ENCODE measurements at regions not wholly inside any gene's neighbourhood (a gene's known extent, or its start where the extent isn't known, plus 50 kb on each side); places are given as distances from the start of the nearest gene placed in this dataset.

DNA sequence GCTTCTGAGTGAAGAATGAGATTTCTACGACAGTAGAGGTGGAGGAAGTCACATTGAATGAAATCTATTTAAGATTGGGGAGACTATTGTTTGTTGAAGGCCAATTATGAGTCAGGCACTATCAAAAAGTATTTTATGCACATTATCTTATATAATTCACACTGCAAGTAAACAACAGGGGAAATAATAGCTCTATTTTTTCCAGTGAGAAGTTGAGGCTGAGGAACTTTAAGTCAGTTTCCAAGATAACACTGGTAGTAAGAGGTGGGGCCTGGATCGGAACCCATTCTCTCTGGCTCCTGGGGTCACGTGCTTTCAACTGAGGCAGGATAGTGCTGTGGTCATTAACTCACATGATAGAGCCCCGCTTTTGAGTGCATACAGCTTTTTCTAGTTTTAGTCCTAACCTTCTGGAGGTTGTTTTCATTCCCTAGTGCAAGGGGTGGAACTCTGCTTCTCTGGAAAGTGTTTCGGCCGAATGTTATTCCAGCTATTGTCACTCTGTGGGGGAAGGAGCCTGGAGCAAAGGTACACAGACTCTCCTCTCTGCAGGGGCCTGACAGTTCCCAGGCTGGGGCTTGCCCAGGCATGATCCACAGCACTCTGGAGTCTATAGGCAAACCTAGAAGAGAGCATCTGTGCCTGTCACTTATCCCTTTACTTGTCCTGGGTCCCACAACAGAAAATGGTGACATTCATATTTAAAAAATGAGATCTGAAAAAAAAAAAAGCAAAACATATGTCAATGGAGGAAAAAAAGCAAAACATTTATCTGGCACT lies 352.4 kb upstream of the ACTBL2 start:
- TF ChIP-seq, protein P1, sequence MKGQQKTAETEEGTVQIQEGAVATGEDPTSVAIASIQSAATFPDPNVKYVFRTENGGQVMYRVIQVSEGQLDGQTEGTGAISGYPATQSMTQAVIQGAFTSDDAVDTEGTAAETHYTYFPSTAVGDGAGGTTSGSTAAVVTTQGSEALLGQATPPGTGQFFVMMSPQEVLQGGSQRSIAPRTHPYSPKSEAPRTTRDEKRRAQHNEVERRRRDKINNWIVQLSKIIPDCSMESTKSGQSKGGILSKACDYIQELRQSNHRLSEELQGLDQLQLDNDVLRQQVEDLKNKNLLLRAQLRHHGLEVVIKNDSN (IDR thresholded peaks at IDR 0.05; ENCODE audit: borderline replicate concordance, low read depth): no peak
- TF ChIP-seq POLR2AphosphoS5 (IDR thresholded peaks at IDR 0.05; ENCODE audit: low read depth, low read length) (no peak), NFIC (IDR thresholded peaks at IDR 0.05; ENCODE audit: borderline replicate concordance) (no peak), SMC3 (IDR thresholded peaks at IDR 0.05; ENCODE audit: low read depth, low read length) (no peak), RAD21 (IDR thresholded peaks at IDR 0.05; ENCODE audit: low read length) (no peak), EP300 (IDR thresholded peaks at IDR 0.05; ENCODE audit: borderline replicate concordance in 1 of 2, low read depth in 1 of 2, low read length in 1 of 2) (peak; percentile 25 to 26; a peak in 2 of 4 replicates), TCF12 (IDR thresholded peaks at IDR 0.05) (peak; percentile 27), EZH2phosphoT487 (IDR thresholded peaks at IDR 0.05; ENCODE audit: borderline replicate concordance, low read depth) (no peak)
- ChIA-PET CTCF (interaction anchor here (1.2 kb wide), 1 partner anchor 55 kb away, joined by 3 read pairs; no protein-coding TSS in a partner anchor), POLR2A (no interaction called here)
- Histone ChIP-seq H3F3A (replicated peaks; ENCODE audit: insufficient read depth) (peaks cover 19% of the 10 kb centered on the region), H3K4me2 (no peak overlapping the region), H3K27me3 (ENCODE audit: insufficient read depth) (no peaks in the 10 kb centered on the region), H3K9ac (peak overlapping the region; percentile 51), H3K4me3 (ENCODE audit: low read depth in 2 of 2, low read length in 1 of 2) (no peak overlapping the region), H3K79me2 (ENCODE audit: insufficient read depth) (no peaks in the 10 kb centered on the region), H4K20me1 (ENCODE audit: insufficient read depth) (no peaks in the 10 kb centered on the region), H3K9me3 (no peaks in the 10 kb centered on the region), H3K27ac (ENCODE audit: low read depth in 2 of 2, low read length in 1 of 2) (peak overlapping the region; percentile 91 to 97), H2AFZ (ENCODE audit: low read depth) (peak overlapping the region; percentile 62), H3K4me1 (ENCODE audit: control insufficient read depth in 1 of 2, insufficient read depth in 2 of 2, low read depth in 1 of 2, low read length in 1 of 2) (peaks cover 23 to 34% of the 10 kb centered on the region in 2 experiments; a peak in 3 of 4 replicates), H3K9me2 (no peaks in the 10 kb centered on the region), H3K36me3 (replicated peaks in 1 of 2; ENCODE audit: control insufficient read depth in 1 of 2, insufficient read depth in 2 of 2, low read length in 1 of 2) (no peaks in the 10 kb centered on the region)
- peak; percentile 27 for DNase-seq
- WGBS (ENCODE audit: low lambda C conversion rate): 80% methylated on average over 5 of the region's 6 CpGs

DNA sequence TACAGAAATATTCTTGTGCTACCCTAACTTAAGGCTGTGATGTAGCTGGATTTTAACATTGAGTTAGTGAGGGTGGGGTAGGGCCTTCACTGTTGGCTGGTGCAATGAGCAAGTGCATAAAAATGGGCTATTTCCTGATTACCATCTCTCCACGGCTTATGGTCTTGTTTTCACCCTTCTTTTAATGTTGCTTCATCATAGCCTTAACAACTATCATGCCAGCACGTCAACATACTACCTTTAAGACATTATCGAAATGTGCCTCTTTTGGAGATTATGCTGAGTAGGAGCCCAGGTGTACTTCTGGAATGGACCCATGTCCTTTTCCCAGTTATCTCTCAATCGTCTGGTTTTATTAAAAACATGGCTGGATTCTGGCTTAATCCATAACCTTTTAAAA lies 350.9 kb upstream of the ACTBL2 start:
- ChIA-PET POLR2A (no interaction called here), CTCF (no interaction called here)
- peaks cover 19 to 27% of the 10 kb centered on the region in 2 experiments; a peak in 3 of 4 replicates for H3K4me1 ChIP-seq (ENCODE audit: control insufficient read depth in 1 of 2, insufficient read depth in 2 of 2, low read depth in 1 of 2, low read length in 1 of 2)
- H3K27me3 ChIP-seq (ENCODE audit: insufficient read depth): no peaks in the 10 kb centered on the region
- H2AFZ ChIP-seq (ENCODE audit: low read depth): no peak overlapping the region
- no peak overlapping the region for H3K4me2 ChIP-seq
- H3F3A ChIP-seq (replicated peaks; ENCODE audit: insufficient read depth): peaks cover 17% of the 10 kb centered on the region
- no peaks in the 10 kb centered on the region for H4K20me1 ChIP-seq (ENCODE audit: insufficient read depth)
- H3K9me2 ChIP-seq: no peaks in the 10 kb centered on the region
- no peak for DNase-seq
- WGBS (ENCODE audit: low lambda C conversion rate): 84% methylated on average over 4 of the region's 4 CpGs
- TF ChIP-seq YY1 (IDR thresholded peaks at IDR 0.05; ENCODE audit: low read depth) (no peak), NRF1 (IDR thresholded peaks at IDR 0.05; ENCODE audit: low read depth, low read length) (no peak), MEF2A (IDR thresholded peaks at IDR 0.05; ENCODE audit: borderline replicate concordance, low read depth) (no peak), RXRA (IDR thresholded peaks at IDR 0.05; ENCODE audit: borderline replicate concordance, low read depth) (no peak), MXI1 (IDR thresholded peaks at IDR 0.05; ENCODE audit: low read depth, low read length) (no peak), TAF1 (IDR thresholded peaks at IDR 0.05; ENCODE audit: borderline replicate concordance, low read depth, low read length) (no peak), TEAD4 (IDR thresholded peaks at IDR 0.05; ENCODE audit: borderline replicate concordance, insufficient read depth) (no peak), ELF1 (IDR thresholded peaks at IDR 0.05) (no peak), SIN3A (IDR thresholded peaks at IDR 0.05; ENCODE audit: borderline replicate concordance, low read depth, low read length) (no peak), RCOR1 (IDR thresholded peaks at IDR 0.05; ENCODE audit: low read length) (no peak), EZH2phosphoT487 (IDR thresholded peaks at IDR 0.05; ENCODE audit: borderline replicate concordance, low read depth) (no peak)
- H3K9ac ChIP-seq: no peak overlapping the region
- H3K27ac ChIP-seq (ENCODE audit: low read depth in 2 of 2, low read length in 1 of 2): peak overlapping the region; percentile 58 to 97
- H3K9me3 ChIP-seq: no peaks in the 10 kb centered on the region
- H3K4me3 ChIP-seq (ENCODE audit: low read depth in 2 of 2, low read length in 1 of 2): no peak overlapping the region
- H3K36me3 ChIP-seq (replicated peaks in 1 of 2; ENCODE audit: control insufficient read depth in 1 of 2, insufficient read depth in 2 of 2, low read length in 1 of 2): no peaks in the 10 kb centered on the region
- no peaks in the 10 kb centered on the region for H3K79me2 ChIP-seq (ENCODE audit: insufficient read depth)
